Left ventricle myocardium inferior (tissue), 1 donor: ENCODE measurements at regions not wholly inside any gene's neighbourhood (a gene's known extent, or its start where the extent isn't known, plus 50 kb on each side); places are given as distances from the start of the nearest gene placed in this dataset.
"Not testable (repeated sequence)": the region's sequence is repeated elsewhere in the genome, so short reads cannot be mapped to it uniquely, and the experiment has no call there.

Experiments used
- DNase-seq: peaks from one replicate; pipeline ENCODE4 v3.0.0-alpha.2; 2020
- H3K27ac ChIP-seq: fragments of 200-600 bp; replicated peaks from 2 replicates; pipeline ENCODE4 v1.8.0; 2021
- H3K27me3 ChIP-seq: fragments of 200-600 bp; 2 replicates; pipeline ENCODE4 v1.8.0; 2021; ENCODE audit warnings: low read depth
- H3K36me3 ChIP-seq: fragments of 200-600 bp; 2 replicates; pipeline ENCODE4 v1.8.0; 2021
- H3K4me1 ChIP-seq: fragments of 200-600 bp; 2 replicates; pipeline ENCODE4 v1.8.0; 2021
- H3K4me3 ChIP-seq: fragments of 200-600 bp; 2 replicates; pipeline ENCODE4 v1.8.0; 2021; ENCODE audit warnings: mild to moderate bottlenecking, moderate library complexity
- H3K9me3 ChIP-seq: fragments of 200-600 bp; replicated peaks from 2 replicates; pipeline ENCODE4 v1.8.0; 2021
- CTCF ChIP-seq: fragments of 200-600 bp; IDR thresholded peaks from 2 replicates; pipeline ENCODE4 v1.8.0; 2021; ENCODE audit warnings: antibody characterized with exemption, mild to moderate bottlenecking, borderline replicate concordance
- intact Hi-C: fragments of 100-400 bp; cut with micrococcal nuclease; formaldehyde crosslinking; loops from one replicate; pipeline ENCODE4 v1.11.0; 2022
- donor health status: DM: no; HTN: yes; CAD: no; lungs with severe emphysema.

- Histone ChIP-seq H3K36me3 (peaks cover 71% of the 10 kb centered on the region), H3K9me3 (no peaks in the 10 kb centered on the region), H3K27ac (no peak overlapping the region), H3K4me3 (no peak overlapping the region), H3K27me3 (no peaks in the 10 kb centered on the region), H3K4me1 (peaks cover 6% of the 10 kb centered on the region)
- no peak for DNase-seq
- intact Hi-C loops, result loop anchor here (10.0 kb wide), 1 partner anchor 135 kb away; no protein-coding TSS in a partner anchor
- no peak for TF ChIP-seq CTCF
These were observed 144.6 kb downstream of the UTRN start for GRCh38 chr6:144429753-144430152.

- not testable (repeated sequence) for H3K9me3 ChIP-seq, H3K27me3 ChIP-seq, H3K27ac ChIP-seq, H3K4me3 ChIP-seq, DNase-seq
- Histone ChIP-seq H3K36me3 (peaks cover 52% of the 10 kb centered on the region), H3K4me1 (peaks cover 31% of the 10 kb centered on the region)
- intact Hi-C loops, result loop anchor here (10.0 kb wide), 1 partner anchor 139 kb away; no protein-coding TSS in a partner anchor
These were observed 148.3 kb downstream of the UTRN start for GRCh38 chr6:144433446-144433845.

GRCh38 chr6:144434308-144434990 lies 149.3 kb downstream of the UTRN start:
- TF ChIP-seq CTCF, result no peak
- Histone ChIP-seq H3K4me1 (peaks cover 34% of the 10 kb centered on the region), H3K9me3 (no peaks in the 10 kb centered on the region), H3K4me3 (no peak overlapping the region), H3K27me3 (no peaks in the 10 kb centered on the region), H3K27ac (peak overlapping the region; percentile 51), H3K36me3 (peaks cover 54% of the 10 kb centered on the region)
- intact Hi-C loops, result loop anchor here (10.0 kb wide), 1 partner anchor 140 kb away; no protein-coding TSS in a partner anchor
- no peak for DNase-seq

GRCh38 chr6:144435602-144436426 lies 150.7 kb downstream of the UTRN start:
- Histone ChIP-seq H3K36me3 (peaks cover 54% of the 10 kb centered on the region), H3K4me1 (peaks cover 34% of the 10 kb centered on the region), H3K9me3 (no peaks in the 10 kb centered on the region), H3K4me3 (no peak overlapping the region), H3K27me3 (no peaks in the 10 kb centered on the region), H3K27ac (peak overlapping the region; percentile 51)
- DNase-seq, result no peak
- intact Hi-C loops, result loop anchor here (10.0 kb wide), 1 partner anchor 141 kb away; no protein-coding TSS in a partner anchor
- no peak for TF ChIP-seq CTCF

- Histone ChIP-seq H3K27ac (peak overlapping the region; percentile 41), H3K9me3 (peaks cover 6% of the 10 kb centered on the region), H3K36me3 (peaks cover 54% of the 10 kb centered on the region), H3K27me3 (no peaks in the 10 kb centered on the region), H3K4me3 (no peak overlapping the region), H3K4me1 (peaks cover 34% of the 10 kb centered on the region)
- intact Hi-C loops, result loop anchor here (10.0 kb wide), 1 partner anchor 142 kb away; no protein-coding TSS in a partner anchor
- no peak for DNase-seq
- no peak for TF ChIP-seq CTCF
These were observed 152.0 kb downstream of the UTRN start for GRCh38 chr6:144437105-144437504.
